DND-41 (cell line): ENCODE measurements at regions not wholly inside any gene's neighbourhood (a gene's known extent, or its start where the extent isn't known, plus 50 kb on each side); places are given as distances from the start of the nearest gene placed in this dataset.

Experiments
- EZH2 ChIP-seq: IDR thresholded peaks from 3 replicates; pipeline ENCODE4 v1.6.1; 2012; ENCODE audit warnings: borderline replicate concordance, low read depth, mild to moderate bottlenecking, moderate library complexity, low read length, inconsistent platforms; ENCODE audit not compliant: severe bottlenecking
- TF ChIP-seq, protein P1 (sequence below): IDR thresholded peaks from 2 replicates; pipeline ENCODE4 v1.5.1; 2012; ENCODE audit warnings: borderline replicate concordance, low read length, moderate library complexity, mild to moderate bottlenecking; ENCODE audit not compliant: poor library complexity, severe bottlenecking; ENCODE audit errors: extremely low read depth

- TF ChIP-seq, protein P1, sequence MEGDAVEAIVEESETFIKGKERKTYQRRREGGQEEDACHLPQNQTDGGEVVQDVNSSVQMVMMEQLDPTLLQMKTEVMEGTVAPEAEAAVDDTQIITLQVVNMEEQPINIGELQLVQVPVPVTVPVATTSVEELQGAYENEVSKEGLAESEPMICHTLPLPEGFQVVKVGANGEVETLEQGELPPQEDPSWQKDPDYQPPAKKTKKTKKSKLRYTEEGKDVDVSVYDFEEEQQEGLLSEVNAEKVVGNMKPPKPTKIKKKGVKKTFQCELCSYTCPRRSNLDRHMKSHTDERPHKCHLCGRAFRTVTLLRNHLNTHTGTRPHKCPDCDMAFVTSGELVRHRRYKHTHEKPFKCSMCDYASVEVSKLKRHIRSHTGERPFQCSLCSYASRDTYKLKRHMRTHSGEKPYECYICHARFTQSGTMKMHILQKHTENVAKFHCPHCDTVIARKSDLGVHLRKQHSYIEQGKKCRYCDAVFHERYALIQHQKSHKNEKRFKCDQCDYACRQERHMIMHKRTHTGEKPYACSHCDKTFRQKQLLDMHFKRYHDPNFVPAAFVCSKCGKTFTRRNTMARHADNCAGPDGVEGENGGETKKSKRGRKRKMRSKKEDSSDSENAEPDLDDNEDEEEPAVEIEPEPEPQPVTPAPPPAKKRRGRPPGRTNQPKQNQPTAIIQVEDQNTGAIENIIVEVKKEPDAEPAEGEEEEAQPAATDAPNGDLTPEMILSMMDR: no peak
- no peak for TF ChIP-seq EZH2
Observed at GRCh38 chr12:34336619-34337465, 314.5 kb downstream of the ALG10 start.
